Stimulated activated CD8-positive, alpha-beta memory T cell treated with anti-CD3 and anti-CD28 coated beads, Interleukin-7, amount 100 ng/mL, for 24 hours (primary cell): ENCODE measurements at regions not wholly inside any gene's neighbourhood (a gene's known extent, or its start where the extent isn't known, plus 50 kb on each side); places are given as distances from the start of the nearest gene placed in this dataset.

ENCODE experiments used
- DNase-seq: peaks from one replicate; pipeline ENCODE4 v3.0.0-alpha.2; 2020; ENCODE audit warnings: low read depth

- DNase-seq: no peak
Measured at GRCh38 chr3:103056542-103056941, 621.7 kb downstream of the ZPLD1 start.

GRCh38 chr3:103057003-103057402 is 622.2 kb downstream of the ZPLD1 start:
- DNase-seq: no peak

- no peak for DNase-seq
Measured at GRCh38 chr3:103057487-103057886, 622.7 kb downstream of the ZPLD1 start.

GRCh38 chr3:103059432-103059831 is 624.6 kb downstream of the ZPLD1 start:
- DNase-seq: no peak

GRCh38 chr3:103060242-103060641 is 625.4 kb downstream of the ZPLD1 start:
- DNase-seq: no peak

GRCh38 chr3:103067963-103068362 is 633.1 kb downstream of the ZPLD1 start:
- no peak for DNase-seq

GRCh38 chr3:103075282-103075681 is 640.5 kb downstream of the ZPLD1 start:
- no peak for DNase-seq

- no peak for DNase-seq
Measured at GRCh38 chr3:103077910-103078309, 643.1 kb downstream of the ZPLD1 start.

GRCh38 chr3:103082501-103082900 is 647.7 kb downstream of the ZPLD1 start:
- no peak for DNase-seq

GRCh38 chr3:103083848-103084631 is 649.2 kb downstream of the ZPLD1 start:
- no peak for DNase-seq

- no peak for DNase-seq
Measured at GRCh38 chr3:103085465-103085864, 650.6 kb downstream of the ZPLD1 start.

- DNase-seq: no peak
Measured at GRCh38 chr3:103089758-103090157, 654.9 kb downstream of the ZPLD1 start.

- no peak for DNase-seq
Measured at GRCh38 chr3:103105206-103105605, 670.4 kb downstream of the ZPLD1 start.

- no peak for DNase-seq
Measured at GRCh38 chr3:103112273-103112672, 677.5 kb downstream of the ZPLD1 start.

GRCh38 chr3:103126115-103126514 is 691.3 kb downstream of the ZPLD1 start:
- DNase-seq: no peak

GRCh38 chr3:103127098-103127630 is 692.3 kb downstream of the ZPLD1 start:
- no peak for DNase-seq

GRCh38 chr3:103127737-103128136 is 692.9 kb downstream of the ZPLD1 start:
- no peak for DNase-seq

- DNase-seq: no peak
Measured at GRCh38 chr3:103134023-103134724, 699.4 kb downstream of the ZPLD1 start.

- DNase-seq: no peak
Measured at GRCh38 chr3:103136621-103137020, 701.8 kb downstream of the ZPLD1 start.

- DNase-seq: no peak
Measured at GRCh38 chr3:103137830-103138229, 703.0 kb downstream of the ZPLD1 start.

- DNase-seq: no peak
Measured at GRCh38 chr3:103158183-103158582, 723.4 kb downstream of the ZPLD1 start.

GRCh38 chr3:103166890-103167289 is 732.1 kb downstream of the ZPLD1 start:
- no peak for DNase-seq

- DNase-seq: no peak
Measured at GRCh38 chr3:103167850-103168249, 733.0 kb downstream of the ZPLD1 start.
